ENCODE measurements at regions not wholly inside any gene's neighbourhood (a gene's known extent, or its start where the extent isn't known, plus 50 kb on each side); places are given as distances from the start of the nearest gene placed in this dataset.

DNA sequence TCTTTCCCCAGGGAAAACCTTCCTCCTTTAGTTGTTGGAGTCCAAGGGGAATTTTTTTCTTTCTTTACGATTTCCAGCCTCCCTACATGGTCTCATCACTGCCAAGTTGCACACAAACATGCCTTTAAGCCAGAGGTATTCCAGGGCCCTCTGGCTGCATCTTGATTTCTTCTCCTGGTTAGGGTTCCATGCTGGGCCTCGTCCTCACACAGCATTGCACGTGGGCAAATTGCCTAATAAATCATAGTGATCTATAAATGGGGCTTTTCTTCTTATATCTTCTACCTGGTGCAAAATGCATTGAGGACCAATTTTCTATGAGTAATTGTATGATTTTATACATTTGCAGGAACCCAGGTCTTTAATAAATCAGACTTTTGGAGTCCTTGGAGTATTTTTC lies 284.2 kb downstream of the C7orf25 start:
- ChIA-PET RAD21 (ENCODE audit: low non-redundant PET in 1 of 2, low total read pairs in 2 of 2, uncharacterized antibody in 2 of 2, unreplicated experiment in 2 of 2) (no interaction called here), POLR2A (no interaction called here), CTCF (no interaction called here)
- no peak for DNase-seq (ENCODE audit: low read depth, low spot score)
- H4K20me1 ChIP-seq (ENCODE audit: insufficient read depth): no peaks in the 10 kb centered on the region
- H3K9me2 ChIP-seq (ENCODE audit: insufficient read depth): no peaks in the 10 kb centered on the region
- H3K27ac ChIP-seq (ENCODE audit: low read depth, low read length): no peak overlapping the region
- ATAC-seq: no peak
- no peak overlapping the region for H3K4me3 ChIP-seq (replicated peaks in 1 of 2; ENCODE audit: low read depth in 1 of 2, low read length in 2 of 2)
- H3K9me3 ChIP-seq (ENCODE audit: control insufficient read depth in 1 of 2, insufficient read depth in 1 of 2, low read depth in 1 of 2, low read length in 2 of 2): no peaks in the 10 kb centered on the region
- no peaks in the 10 kb centered on the region for H3K4me1 ChIP-seq (ENCODE audit: control insufficient read depth in 1 of 2, insufficient read depth in 2 of 2, low read length in 2 of 2)
- H2AFZ ChIP-seq (ENCODE audit: low read depth, low read length, poor library complexity, severe bottlenecking): no peak overlapping the region
- H3K9ac ChIP-seq (ENCODE audit: low read length): no peak overlapping the region
- H3K4me2 ChIP-seq (ENCODE audit: low read length): no peak overlapping the region
- TF ChIP-seq, protein P1, sequence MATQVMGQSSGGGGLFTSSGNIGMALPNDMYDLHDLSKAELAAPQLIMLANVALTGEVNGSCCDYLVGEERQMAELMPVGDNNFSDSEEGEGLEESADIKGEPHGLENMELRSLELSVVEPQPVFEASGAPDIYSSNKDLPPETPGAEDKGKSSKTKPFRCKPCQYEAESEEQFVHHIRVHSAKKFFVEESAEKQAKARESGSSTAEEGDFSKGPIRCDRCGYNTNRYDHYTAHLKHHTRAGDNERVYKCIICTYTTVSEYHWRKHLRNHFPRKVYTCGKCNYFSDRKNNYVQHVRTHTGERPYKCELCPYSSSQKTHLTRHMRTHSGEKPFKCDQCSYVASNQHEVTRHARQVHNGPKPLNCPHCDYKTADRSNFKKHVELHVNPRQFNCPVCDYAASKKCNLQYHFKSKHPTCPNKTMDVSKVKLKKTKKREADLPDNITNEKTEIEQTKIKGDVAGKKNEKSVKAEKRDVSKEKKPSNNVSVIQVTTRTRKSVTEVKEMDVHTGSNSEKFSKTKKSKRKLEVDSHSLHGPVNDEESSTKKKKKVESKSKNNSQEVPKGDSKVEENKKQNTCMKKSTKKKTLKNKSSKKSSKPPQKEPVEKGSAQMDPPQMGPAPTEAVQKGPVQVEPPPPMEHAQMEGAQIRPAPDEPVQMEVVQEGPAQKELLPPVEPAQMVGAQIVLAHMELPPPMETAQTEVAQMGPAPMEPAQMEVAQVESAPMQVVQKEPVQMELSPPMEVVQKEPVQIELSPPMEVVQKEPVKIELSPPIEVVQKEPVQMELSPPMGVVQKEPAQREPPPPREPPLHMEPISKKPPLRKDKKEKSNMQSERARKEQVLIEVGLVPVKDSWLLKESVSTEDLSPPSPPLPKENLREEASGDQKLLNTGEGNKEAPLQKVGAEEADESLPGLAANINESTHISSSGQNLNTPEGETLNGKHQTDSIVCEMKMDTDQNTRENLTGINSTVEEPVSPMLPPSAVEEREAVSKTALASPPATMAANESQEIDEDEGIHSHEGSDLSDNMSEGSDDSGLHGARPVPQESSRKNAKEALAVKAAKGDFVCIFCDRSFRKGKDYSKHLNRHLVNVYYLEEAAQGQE (IDR thresholded peaks at IDR 0.05; ENCODE audit: low read depth): no peak
- TF ChIP-seq ZNF274 (IDR thresholded peaks at IDR 0.05; ENCODE audit: low read depth, low read length): no peak
- TF ChIP-seq, protein P2, sequence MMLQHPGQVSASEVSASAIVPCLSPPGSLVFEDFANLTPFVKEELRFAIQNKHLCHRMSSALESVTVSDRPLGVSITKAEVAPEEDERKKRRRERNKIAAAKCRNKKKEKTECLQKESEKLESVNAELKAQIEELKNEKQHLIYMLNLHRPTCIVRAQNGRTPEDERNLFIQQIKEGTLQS (IDR thresholded peaks at IDR 0.05): no peak
- TF ChIP-seq, protein P3, sequence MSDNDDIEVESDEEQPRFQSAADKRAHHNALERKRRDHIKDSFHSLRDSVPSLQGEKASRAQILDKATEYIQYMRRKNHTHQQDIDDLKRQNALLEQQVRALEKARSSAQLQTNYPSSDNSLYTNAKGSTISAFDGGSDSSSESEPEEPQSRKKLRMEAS (IDR thresholded peaks at IDR 0.05): no peak
- no peak for TF ChIP-seq SP1 (IDR thresholded peaks at IDR 0.05; ENCODE audit: low read depth)
- TF ChIP-seq POLR2AphosphoS5 (IDR thresholded peaks at IDR 0.05; ENCODE audit: low read depth, low read length): no peak
- no peak for TF ChIP-seq POLR2A (IDR thresholded peaks at IDR 0.05; ENCODE audit: borderline replicate concordance, extremely low read depth, insufficient read depth, insufficient read length)
- TF ChIP-seq RAD21 (IDR thresholded peaks at IDR 0.05; ENCODE audit: low read depth): no peak
- no peak for TF ChIP-seq ZFX (IDR thresholded peaks at IDR 0.05)
- no peak for TF ChIP-seq YY1 (IDR thresholded peaks at IDR 0.05; ENCODE audit: extremely low read depth, insufficient replicate concordance, low read depth, low read length)
- TF ChIP-seq JUND (IDR thresholded peaks at IDR 0.05): no peak
- no peak for TF ChIP-seq FOSL1 (IDR thresholded peaks at IDR 0.05; ENCODE audit: low read depth)
- no peak for TF ChIP-seq TCF7L2 (IDR thresholded peaks at IDR 0.05; ENCODE audit: borderline replicate concordance, extremely low read depth, insufficient read depth, insufficient read length)
- TF ChIP-seq, protein P4, sequence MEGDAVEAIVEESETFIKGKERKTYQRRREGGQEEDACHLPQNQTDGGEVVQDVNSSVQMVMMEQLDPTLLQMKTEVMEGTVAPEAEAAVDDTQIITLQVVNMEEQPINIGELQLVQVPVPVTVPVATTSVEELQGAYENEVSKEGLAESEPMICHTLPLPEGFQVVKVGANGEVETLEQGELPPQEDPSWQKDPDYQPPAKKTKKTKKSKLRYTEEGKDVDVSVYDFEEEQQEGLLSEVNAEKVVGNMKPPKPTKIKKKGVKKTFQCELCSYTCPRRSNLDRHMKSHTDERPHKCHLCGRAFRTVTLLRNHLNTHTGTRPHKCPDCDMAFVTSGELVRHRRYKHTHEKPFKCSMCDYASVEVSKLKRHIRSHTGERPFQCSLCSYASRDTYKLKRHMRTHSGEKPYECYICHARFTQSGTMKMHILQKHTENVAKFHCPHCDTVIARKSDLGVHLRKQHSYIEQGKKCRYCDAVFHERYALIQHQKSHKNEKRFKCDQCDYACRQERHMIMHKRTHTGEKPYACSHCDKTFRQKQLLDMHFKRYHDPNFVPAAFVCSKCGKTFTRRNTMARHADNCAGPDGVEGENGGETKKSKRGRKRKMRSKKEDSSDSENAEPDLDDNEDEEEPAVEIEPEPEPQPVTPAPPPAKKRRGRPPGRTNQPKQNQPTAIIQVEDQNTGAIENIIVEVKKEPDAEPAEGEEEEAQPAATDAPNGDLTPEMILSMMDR (IDR thresholded peaks at IDR 0.05 in 2 of 3, conservative IDR thresholded peaks at IDR 0.05 in 1 of 3; ENCODE audit: borderline replicate concordance in 1 of 3, insufficient read depth in 1 of 3, low read depth in 2 of 3, low read length in 2 of 3): no peak
- no peak for TF ChIP-seq SRF (IDR thresholded peaks at IDR 0.05; ENCODE audit: low read depth)
- no TSS peak for BruUV-seq (replicated peaks)
- no peaks in the 10 kb centered on the region for H3K36me3 ChIP-seq (ENCODE audit: control insufficient read depth in 1 of 2, insufficient read depth in 2 of 2, low read length in 2 of 2)
- intact Hi-C loops (cut with micrococcal nuclease): no loop called here
- no peaks in the 10 kb centered on the region for H3K79me2 ChIP-seq (ENCODE audit: insufficient read depth, low read length)
- H3K27me3 ChIP-seq (ENCODE audit: insufficient read depth, low read length): no peaks in the 10 kb centered on the region
